ENCODE measurements at regions not wholly inside any gene's neighbourhood (a gene's known extent, or its start where the extent isn't known, plus 50 kb on each side); places are given as distances from the start of the nearest gene placed in this dataset.
"Not testable (repeated sequence)": the region's sequence is repeated elsewhere in the genome, so short reads cannot be mapped to it uniquely, and the experiment has no call there.

DNA sequence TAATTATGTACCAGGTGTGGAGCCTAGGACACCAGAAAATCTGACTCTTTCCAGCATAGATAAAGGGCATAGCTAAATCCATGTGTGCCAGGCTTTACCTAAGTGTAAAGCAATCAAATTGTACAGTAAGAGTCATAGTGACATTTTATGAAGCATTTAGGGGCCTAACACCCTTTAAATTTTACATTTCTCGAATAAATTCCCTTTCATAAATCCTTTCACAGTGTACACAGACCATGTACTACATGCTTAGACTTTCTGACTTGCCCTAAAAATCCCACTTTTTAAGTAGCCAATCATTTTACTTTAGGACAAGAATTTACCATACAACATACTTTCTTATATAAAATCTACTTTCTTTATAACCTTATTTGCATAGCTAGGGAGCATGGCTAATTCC, 727.6 kb upstream of the LUZP2 start:
- no peak for ATAC-seq
- no peaks in the 10 kb centered on the region for H3K36me3 ChIP-seq
- H3K4me3 ChIP-seq: no peak overlapping the region
- H3K27ac ChIP-seq: no peak overlapping the region
- no peaks in the 10 kb centered on the region for H3K4me1 ChIP-seq
- no peak for DNase-seq
- H3K9me3 ChIP-seq: no peaks in the 10 kb centered on the region
- TF ChIP-seq, protein P1, sequence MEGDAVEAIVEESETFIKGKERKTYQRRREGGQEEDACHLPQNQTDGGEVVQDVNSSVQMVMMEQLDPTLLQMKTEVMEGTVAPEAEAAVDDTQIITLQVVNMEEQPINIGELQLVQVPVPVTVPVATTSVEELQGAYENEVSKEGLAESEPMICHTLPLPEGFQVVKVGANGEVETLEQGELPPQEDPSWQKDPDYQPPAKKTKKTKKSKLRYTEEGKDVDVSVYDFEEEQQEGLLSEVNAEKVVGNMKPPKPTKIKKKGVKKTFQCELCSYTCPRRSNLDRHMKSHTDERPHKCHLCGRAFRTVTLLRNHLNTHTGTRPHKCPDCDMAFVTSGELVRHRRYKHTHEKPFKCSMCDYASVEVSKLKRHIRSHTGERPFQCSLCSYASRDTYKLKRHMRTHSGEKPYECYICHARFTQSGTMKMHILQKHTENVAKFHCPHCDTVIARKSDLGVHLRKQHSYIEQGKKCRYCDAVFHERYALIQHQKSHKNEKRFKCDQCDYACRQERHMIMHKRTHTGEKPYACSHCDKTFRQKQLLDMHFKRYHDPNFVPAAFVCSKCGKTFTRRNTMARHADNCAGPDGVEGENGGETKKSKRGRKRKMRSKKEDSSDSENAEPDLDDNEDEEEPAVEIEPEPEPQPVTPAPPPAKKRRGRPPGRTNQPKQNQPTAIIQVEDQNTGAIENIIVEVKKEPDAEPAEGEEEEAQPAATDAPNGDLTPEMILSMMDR (IDR thresholded peaks at IDR 0.05): no peak
- no peaks in the 10 kb centered on the region for H3K27me3 ChIP-seq (ENCODE audit: low read depth)
- intact Hi-C loops (cut with DNase I): no loop called here

DNA sequence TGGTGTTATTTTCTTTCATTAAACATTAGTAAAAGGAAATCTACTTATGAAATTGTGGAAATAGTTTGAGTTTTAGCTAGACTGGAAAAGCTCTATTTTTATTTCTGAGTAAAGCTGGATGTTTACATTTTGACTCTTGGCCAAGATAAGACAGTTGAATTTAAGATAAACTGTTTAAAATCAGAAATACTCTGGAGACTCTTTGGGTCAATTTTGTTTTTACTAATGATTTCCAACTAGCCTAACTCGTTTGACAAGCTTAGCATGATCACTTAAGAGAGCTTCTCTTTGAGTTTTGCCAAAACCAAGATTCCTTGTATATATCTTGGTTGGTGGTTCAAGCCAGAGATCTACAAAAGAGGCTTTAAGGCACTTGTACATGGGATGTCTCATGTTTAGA, 724.8 kb upstream of the LUZP2 start:
- TF ChIP-seq, protein P1 (IDR thresholded peaks at IDR 0.05): no peak
- DNase-seq (no peak), ATAC-seq (no peak)
- H3K27me3 ChIP-seq (ENCODE audit: low read depth): no peaks in the 10 kb centered on the region
- no peaks in the 10 kb centered on the region for H3K4me1 ChIP-seq
- intact Hi-C loops (cut with DNase I): no loop called here
- no peak overlapping the region for H3K4me3 ChIP-seq
- no peaks in the 10 kb centered on the region for H3K9me3 ChIP-seq
- H3K27ac ChIP-seq: no peak overlapping the region
- no peaks in the 10 kb centered on the region for H3K36me3 ChIP-seq

DNA sequence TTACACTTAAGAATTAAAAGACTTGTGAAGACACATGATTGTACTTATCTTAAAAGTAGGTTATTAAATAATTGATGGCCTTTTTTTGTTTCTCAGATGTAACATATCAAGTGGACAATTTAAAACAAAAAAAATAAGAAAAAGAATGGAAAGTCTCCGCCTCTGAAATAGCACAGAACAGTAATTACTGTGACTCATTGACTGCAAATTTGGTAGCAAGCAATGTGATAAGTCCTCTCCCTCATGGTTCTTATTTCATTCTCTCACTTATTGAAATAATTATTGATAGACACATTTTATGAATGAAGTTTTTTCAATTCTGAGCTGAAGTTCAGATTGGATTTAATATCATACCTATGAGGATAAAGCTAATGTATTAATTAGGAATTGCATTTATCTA, 717.9 kb upstream of the LUZP2 start:
- no peak for ATAC-seq
- H3K27me3 ChIP-seq (ENCODE audit: low read depth): no peaks in the 10 kb centered on the region
- H3K4me3 ChIP-seq: no peak overlapping the region
- H3K36me3 ChIP-seq: no peaks in the 10 kb centered on the region
- TF ChIP-seq, protein P1 (IDR thresholded peaks at IDR 0.05): no peak
- intact Hi-C loops (cut with DNase I): no loop called here
- no peak for DNase-seq
- H3K27ac ChIP-seq: no peak overlapping the region
- no peaks in the 10 kb centered on the region for H3K4me1 ChIP-seq
- no peaks in the 10 kb centered on the region for H3K9me3 ChIP-seq

DNA sequence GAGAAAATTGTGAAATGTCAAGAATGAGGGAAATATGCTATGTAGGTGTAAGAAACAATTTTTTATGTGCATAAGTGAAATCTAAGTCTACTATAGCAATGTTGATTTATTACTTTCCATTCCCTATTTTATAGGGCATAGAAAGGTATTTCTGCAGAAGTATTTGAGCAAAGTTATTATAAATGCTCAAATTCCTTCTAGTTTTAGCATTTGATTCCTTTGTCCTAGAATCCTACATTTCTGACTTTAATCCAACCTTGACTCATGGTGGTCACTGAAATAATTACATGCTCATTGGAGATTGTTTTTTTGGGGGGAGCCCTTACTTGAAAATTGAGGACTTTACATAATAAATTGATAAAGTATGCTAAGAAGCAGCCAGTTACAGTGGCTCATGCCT, 716.6 kb upstream of the LUZP2 start:
- DNase-seq (no peak), ATAC-seq (no peak)
- Histone ChIP-seq H3K9me3 (no peaks in the 10 kb centered on the region), H3K4me1 (no peaks in the 10 kb centered on the region), H3K4me3 (no peak overlapping the region), H3K36me3 (no peaks in the 10 kb centered on the region), H3K27me3 (ENCODE audit: low read depth) (no peaks in the 10 kb centered on the region), H3K27ac (no peak overlapping the region)
- TF ChIP-seq, protein P1 (IDR thresholded peaks at IDR 0.05): no peak
- intact Hi-C loops (cut with DNase I): no loop called here

DNA sequence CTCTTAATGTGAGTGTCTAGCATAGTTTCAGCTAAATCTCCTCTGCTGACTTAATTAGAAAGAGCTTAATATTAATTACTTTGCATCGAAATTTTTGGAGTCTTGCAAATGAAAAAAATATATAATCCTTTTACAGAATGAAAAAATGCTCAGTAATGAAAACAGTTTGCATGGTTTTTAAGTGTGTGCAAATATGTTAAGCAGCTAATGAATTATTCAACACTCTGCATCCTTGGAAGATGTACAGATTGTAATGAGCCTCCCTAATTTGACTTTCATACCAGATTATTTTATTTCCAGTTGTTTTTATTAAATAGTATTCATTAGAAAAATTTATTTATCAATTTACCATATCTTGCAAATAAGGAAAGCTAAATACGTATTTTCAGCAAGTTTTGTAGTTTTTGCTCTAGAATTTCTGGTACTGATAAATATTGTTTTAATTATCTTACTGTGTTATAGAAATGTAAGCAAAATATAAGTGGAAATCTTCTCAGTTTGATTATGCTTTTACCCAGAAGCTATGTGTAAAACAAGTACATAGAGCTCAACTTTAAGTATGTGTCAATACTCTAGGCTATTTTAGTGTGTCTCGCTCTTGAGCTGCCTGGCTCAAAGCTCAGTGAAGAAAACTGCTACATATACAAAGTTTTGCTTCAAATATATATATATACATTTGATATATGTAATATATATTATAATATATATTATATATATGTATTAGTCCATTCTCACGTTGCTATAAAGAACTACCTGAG, 714.9 kb upstream of the LUZP2 start:
- intact Hi-C loops (cut with DNase I): no loop called here
- no peaks in the 10 kb centered on the region for H3K9me3 ChIP-seq
- H3K4me1 ChIP-seq: no peaks in the 10 kb centered on the region
- no peak overlapping the region for H3K27ac ChIP-seq
- H3K27me3 ChIP-seq (ENCODE audit: low read depth): no peaks in the 10 kb centered on the region
- DNase-seq (no peak), ATAC-seq (no peak)
- H3K36me3 ChIP-seq: no peaks in the 10 kb centered on the region
- TF ChIP-seq, protein P1 (IDR thresholded peaks at IDR 0.05): no peak
- no peak overlapping the region for H3K4me3 ChIP-seq

DNA sequence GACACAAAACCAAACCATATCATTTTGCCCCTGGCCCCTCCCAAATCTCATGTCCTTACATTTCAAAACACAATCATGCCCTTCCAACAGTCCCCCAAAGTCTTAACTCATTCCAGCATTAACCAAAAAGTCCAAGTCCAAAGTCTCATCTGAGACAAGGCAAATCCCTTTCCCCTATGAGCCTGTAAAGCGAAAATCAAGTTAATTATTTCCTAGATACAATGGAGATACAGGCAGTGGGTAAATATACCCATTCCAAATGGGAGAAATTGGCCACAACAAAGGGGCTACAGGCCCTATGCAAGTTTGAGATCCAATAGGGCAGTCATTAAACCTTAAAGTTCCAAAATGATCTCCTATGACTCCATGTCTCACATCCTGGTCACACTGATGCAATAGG, 709.9 kb upstream of the LUZP2 start:
- H3K4me1 ChIP-seq; H3K4me3 ChIP-seq; H3K27ac ChIP-seq; DNase-seq; H3K27me3 ChIP-seq (ENCODE audit: low read depth); intact Hi-C loops (cut with DNase I); ATAC-seq; H3K36me3 ChIP-seq; H3K9me3 ChIP-seq: not testable (repeated sequence)

All from lower lobe of right lung (tissue), 2 donors.